Keratinocyte (primary cell): ENCODE measurements at regions not wholly inside any gene's neighbourhood (a gene's known extent, or its start where the extent isn't known, plus 50 kb on each side); places are given as distances from the start of the nearest gene placed in this dataset.

Experiments
- DNase-seq: peaks from one replicate; pipeline ENCODE4 v3.0.0-alpha.2; 2011; ENCODE audit warnings: low read depth, missing footprints, low spot score
- FAIRE-seq: peaks from 2 replicates; lab custom pipeline; 2011; peaks lifted over from hg19 to GRCh38; lab: Jason Lieb, UNC
- H2AFZ ChIP-seq: 2 replicates; pipeline ENCODE4 v1.6.0; 2012; ENCODE audit warnings: low read length, control low read depth, inconsistent platforms; ENCODE audit not compliant: control insufficient read depth
- H3K27ac ChIP-seq: 2 replicates; pipeline ENCODE4 v1.5.1; 2011; ENCODE audit warnings: low read length; ENCODE audit not compliant: control insufficient read depth, insufficient read depth
- H3K27me3 ChIP-seq: 3 replicates; pipeline ENCODE4 v1.6.0; 2011; ENCODE audit warnings: low read length; ENCODE audit not compliant: control insufficient read depth, insufficient read depth; ENCODE audit errors: extremely low read depth
- H3K36me3 ChIP-seq, 2 experiments: 2 replicates in 1 of 2; 3 replicates in 1 of 2; pipeline ENCODE4 v1.5.1; 2011; ENCODE audit warnings: low read length in 2 of 2, mild to moderate bottlenecking in 1 of 2; ENCODE audit not compliant: control insufficient read depth in 2 of 2, insufficient read depth in 2 of 2; ENCODE audit errors: extremely low read depth in 1 of 2
- H3K4me1 ChIP-seq: 3 replicates; pipeline ENCODE4 v1.5.1; 2011; ENCODE audit warnings: low read length; ENCODE audit not compliant: control insufficient read depth, insufficient read depth; ENCODE audit errors: extremely low read depth
- H3K4me2 ChIP-seq: 3 replicates; pipeline ENCODE4 v1.6.0; 2011; ENCODE audit warnings: low read depth, low read length; ENCODE audit not compliant: control insufficient read depth, insufficient read depth; ENCODE audit errors: extremely low read depth
- H3K4me3 ChIP-seq, 3 experiments: fragments of 200-600 bp in 1 of 3; sonication (generic) in 1 of 3; 2 replicates in 2 of 3; 3 replicates in 1 of 3; pipeline ENCODE4 v1.5.1; 2011 to 2016; ENCODE audit warnings: low read length in 3 of 3, mild to moderate bottlenecking in 3 of 3, control low read depth in 2 of 3, inconsistent platforms in 1 of 3, low read depth in 1 of 3, mixed read lengths in 1 of 3, mixed run types in 1 of 3, moderate library complexity in 1 of 3; ENCODE audit not compliant: control insufficient read depth in 2 of 3, insufficient read depth in 2 of 3; ENCODE audit errors: extremely low read depth in 1 of 3
- H3K79me2 ChIP-seq: 2 replicates; pipeline ENCODE4 v1.6.0; 2012; ENCODE audit warnings: low read length; ENCODE audit not compliant: control insufficient read depth, insufficient read depth
- H3K9ac ChIP-seq: 3 replicates; pipeline ENCODE4 v1.6.0; 2011; ENCODE audit warnings: low read length; ENCODE audit not compliant: control insufficient read depth, insufficient read depth; ENCODE audit errors: extremely low read depth
- H3K9me1 ChIP-seq: 3 replicates; pipeline ENCODE4 v1.6.0; 2011; ENCODE audit warnings: low read length; ENCODE audit not compliant: control insufficient read depth, insufficient read depth; ENCODE audit errors: extremely low read depth
- H3K9me3 ChIP-seq: 2 replicates; pipeline ENCODE4 v1.5.1; 2012; ENCODE audit warnings: low read depth, low read length; ENCODE audit not compliant: control insufficient read depth
- H4K20me1 ChIP-seq: 3 replicates; pipeline ENCODE4 v1.6.0; 2011; ENCODE audit warnings: low read length; ENCODE audit not compliant: control insufficient read depth, insufficient read depth; ENCODE audit errors: extremely low read depth
- EZH2 ChIP-seq: IDR thresholded peaks from one replicate; pipeline ENCODE4 v1.6.1; 2012; ENCODE audit warnings: inconsistent platforms, mild to moderate bottlenecking, low read length, moderate library complexity
- dilution Hi-C: fragments of 300-500 bp; cut with MboI; formaldehyde crosslinking; loops from one replicate; pipeline ENCODE4 v1.7.0; 2020; ENCODE audit warnings: low sequenced_read_pairs; ENCODE audit not compliant: extremely low pct_ligation_motif_present
- TF ChIP-seq, protein P1 (sequence below), 3 experiments: IDR thresholded peaks in 1 of 3; conservative IDR thresholded peaks in 1 of 3; optimal IDR thresholded peaks in 1 of 3; 2 replicates in 2 of 3; 3 replicates in 1 of 3; pipeline versions ENCODE3 to v1.5.1; 2011; ENCODE audit warnings: low read length in 3 of 3, mild to moderate bottlenecking in 3 of 3, moderate library complexity in 2 of 3, control low read depth in 1 of 3, inconsistent platforms in 1 of 3; ENCODE audit not compliant: insufficient read depth in 2 of 3; ENCODE audit errors: extremely low read depth in 1 of 3

DNA sequence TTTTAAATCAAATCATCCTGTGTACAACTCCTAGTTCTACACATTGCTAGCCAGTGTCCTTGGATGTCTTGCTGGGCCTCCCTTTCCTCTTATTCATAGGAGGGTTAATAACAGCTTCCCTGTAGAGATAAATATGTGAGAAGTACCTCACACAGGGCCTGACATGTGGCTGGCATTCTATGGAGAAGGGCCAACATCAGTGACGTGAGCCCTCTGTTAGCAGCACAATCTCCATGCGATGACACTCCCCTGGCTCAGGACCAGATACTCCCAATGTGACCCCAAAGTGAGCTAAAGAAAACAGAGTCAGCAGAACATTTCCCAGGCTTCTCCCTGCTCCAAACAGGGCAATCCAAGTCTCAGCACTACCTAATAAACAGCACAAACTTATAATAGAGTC lies 818.4 kb downstream of the DIAPH3 start:
- Histone ChIP-seq H3K4me3 (no peak overlapping the region), H3K36me3 (no peaks in the 10 kb centered on the region), H3K27me3 (no peaks in the 10 kb centered on the region), H4K20me1 (no peaks in the 10 kb centered on the region), H2AFZ (no peak overlapping the region), H3K9me3 (no peaks in the 10 kb centered on the region), H3K27ac (no peak overlapping the region), H3K4me2 (no peak overlapping the region), H3K9ac (no peak overlapping the region), H3K4me1 (no peaks in the 10 kb centered on the region), H3K9me1 (no peaks in the 10 kb centered on the region), H3K79me2 (no peaks in the 10 kb centered on the region)
- dilution Hi-C loops: no loop called here
- DNase-seq: no peak
- FAIRE-seq: no peak
- no peak for TF ChIP-seq EZH2
- TF ChIP-seq, protein P1, sequence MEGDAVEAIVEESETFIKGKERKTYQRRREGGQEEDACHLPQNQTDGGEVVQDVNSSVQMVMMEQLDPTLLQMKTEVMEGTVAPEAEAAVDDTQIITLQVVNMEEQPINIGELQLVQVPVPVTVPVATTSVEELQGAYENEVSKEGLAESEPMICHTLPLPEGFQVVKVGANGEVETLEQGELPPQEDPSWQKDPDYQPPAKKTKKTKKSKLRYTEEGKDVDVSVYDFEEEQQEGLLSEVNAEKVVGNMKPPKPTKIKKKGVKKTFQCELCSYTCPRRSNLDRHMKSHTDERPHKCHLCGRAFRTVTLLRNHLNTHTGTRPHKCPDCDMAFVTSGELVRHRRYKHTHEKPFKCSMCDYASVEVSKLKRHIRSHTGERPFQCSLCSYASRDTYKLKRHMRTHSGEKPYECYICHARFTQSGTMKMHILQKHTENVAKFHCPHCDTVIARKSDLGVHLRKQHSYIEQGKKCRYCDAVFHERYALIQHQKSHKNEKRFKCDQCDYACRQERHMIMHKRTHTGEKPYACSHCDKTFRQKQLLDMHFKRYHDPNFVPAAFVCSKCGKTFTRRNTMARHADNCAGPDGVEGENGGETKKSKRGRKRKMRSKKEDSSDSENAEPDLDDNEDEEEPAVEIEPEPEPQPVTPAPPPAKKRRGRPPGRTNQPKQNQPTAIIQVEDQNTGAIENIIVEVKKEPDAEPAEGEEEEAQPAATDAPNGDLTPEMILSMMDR (optimal IDR thresholded peaks at IDR 0.05 in 1 of 3, IDR thresholded peaks at IDR 0.05 in 1 of 3, conservative IDR thresholded peaks at IDR 0.05 in 1 of 3; ENCODE audit: extremely low read depth in 1 of 3, insufficient read depth in 2 of 3, low read length in 3 of 3): no peak

DNA sequence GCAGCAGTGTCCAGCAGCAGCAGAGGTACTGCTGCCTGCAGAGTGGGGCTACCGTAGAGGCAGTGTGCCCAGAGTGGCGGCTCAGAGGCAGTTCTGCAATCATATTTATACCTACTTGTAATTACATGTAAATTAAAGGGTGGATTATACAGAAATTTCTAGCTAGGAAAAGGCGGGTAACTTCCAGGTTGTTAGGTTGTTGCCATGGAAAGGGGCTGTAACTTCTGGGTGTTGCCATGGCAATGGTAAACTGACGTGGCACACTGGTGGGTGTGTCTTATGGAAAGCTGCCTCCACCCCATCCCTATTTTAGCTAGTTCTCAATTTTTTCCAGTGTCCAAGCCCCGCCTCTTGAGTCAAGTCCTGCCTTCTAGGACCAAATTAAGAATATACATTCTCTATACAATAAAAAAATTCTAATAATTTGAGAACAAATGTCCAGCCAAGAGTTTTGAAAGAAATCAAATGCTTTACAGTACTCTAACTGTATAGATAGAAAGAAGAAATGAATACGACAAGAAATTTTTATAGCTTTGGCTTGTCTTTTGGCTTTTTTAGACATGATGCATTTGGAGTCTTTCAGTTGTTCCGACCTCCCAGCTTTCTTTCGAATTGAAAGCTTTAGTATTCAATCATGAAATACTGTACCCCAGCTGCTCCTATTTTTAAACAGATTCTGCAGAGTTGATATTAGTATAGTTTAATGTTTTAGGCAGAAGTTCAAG lies 816.6 kb downstream of the DIAPH3 start:
- no peak overlapping the region for H3K9ac ChIP-seq
- H3K4me1 ChIP-seq: no peaks in the 10 kb centered on the region
- no peaks in the 10 kb centered on the region for H3K79me2 ChIP-seq
- H3K4me3 ChIP-seq: no peak overlapping the region
- DNase-seq (no peak), FAIRE-seq (no peak)
- H2AFZ ChIP-seq: no peak overlapping the region
- TF ChIP-seq, protein P1 (optimal IDR thresholded peaks at IDR 0.05 in 1 of 3, IDR thresholded peaks at IDR 0.05 in 1 of 3, conservative IDR thresholded peaks at IDR 0.05 in 1 of 3; ENCODE audit: extremely low read depth in 1 of 3, insufficient read depth in 2 of 3, low read length in 3 of 3): no peak
- no peak for TF ChIP-seq EZH2
- no peak overlapping the region for H3K4me2 ChIP-seq
- H4K20me1 ChIP-seq: no peaks in the 10 kb centered on the region
- dilution Hi-C loops: no loop called here
- no peaks in the 10 kb centered on the region for H3K9me3 ChIP-seq
- H3K27ac ChIP-seq: no peak overlapping the region
- H3K9me1 ChIP-seq: no peaks in the 10 kb centered on the region
- no peaks in the 10 kb centered on the region for H3K36me3 ChIP-seq
- no peaks in the 10 kb centered on the region for H3K27me3 ChIP-seq
